Retinal pigment epithelial cell (primary cell): ENCODE measurements at regions not wholly inside any gene's neighbourhood (a gene's known extent, or its start where the extent isn't known, plus 50 kb on each side); places are given as distances from the start of the nearest gene placed in this dataset.

Source experiments
- DNase-seq: peaks from one replicate; pipeline ENCODE4 v3.0.0-alpha.2; 2010; ENCODE audit warnings: low read depth
- H3K4me3 ChIP-seq: 2 replicates; pipeline ENCODE4 v1.5.1; 2011; ENCODE audit warnings: mild to moderate bottlenecking, low read length, control low read depth, moderate library complexity
- TF ChIP-seq, protein P1 (sequence below): conservative IDR thresholded peaks from 2 replicates; pipeline ENCODE4 v1.5.1; 2011; ENCODE audit warnings: low read depth, low read length, control low read depth, inconsistent platforms

DNA sequence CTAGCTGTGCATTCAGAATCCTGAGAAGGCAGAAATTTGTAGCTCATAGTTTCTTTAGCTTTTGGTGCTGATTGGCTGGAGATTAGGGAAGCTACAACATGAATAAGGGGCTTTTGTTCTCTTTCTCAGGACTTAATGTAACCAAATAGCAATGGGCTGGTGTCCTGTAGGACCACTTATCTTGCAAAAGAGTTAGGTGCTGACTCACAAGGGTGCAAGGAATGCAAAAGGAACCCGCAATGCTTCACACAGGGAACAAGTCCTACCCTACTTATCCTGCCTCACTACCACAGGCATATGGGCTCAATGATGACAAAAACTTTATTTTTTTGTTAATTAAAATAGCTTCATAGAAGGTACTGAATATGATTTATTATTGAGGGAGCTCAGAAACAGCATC is 541.5 kb downstream of the AMY1C start:
- no peak overlapping the region for H3K4me3 ChIP-seq
- TF ChIP-seq, protein P1, sequence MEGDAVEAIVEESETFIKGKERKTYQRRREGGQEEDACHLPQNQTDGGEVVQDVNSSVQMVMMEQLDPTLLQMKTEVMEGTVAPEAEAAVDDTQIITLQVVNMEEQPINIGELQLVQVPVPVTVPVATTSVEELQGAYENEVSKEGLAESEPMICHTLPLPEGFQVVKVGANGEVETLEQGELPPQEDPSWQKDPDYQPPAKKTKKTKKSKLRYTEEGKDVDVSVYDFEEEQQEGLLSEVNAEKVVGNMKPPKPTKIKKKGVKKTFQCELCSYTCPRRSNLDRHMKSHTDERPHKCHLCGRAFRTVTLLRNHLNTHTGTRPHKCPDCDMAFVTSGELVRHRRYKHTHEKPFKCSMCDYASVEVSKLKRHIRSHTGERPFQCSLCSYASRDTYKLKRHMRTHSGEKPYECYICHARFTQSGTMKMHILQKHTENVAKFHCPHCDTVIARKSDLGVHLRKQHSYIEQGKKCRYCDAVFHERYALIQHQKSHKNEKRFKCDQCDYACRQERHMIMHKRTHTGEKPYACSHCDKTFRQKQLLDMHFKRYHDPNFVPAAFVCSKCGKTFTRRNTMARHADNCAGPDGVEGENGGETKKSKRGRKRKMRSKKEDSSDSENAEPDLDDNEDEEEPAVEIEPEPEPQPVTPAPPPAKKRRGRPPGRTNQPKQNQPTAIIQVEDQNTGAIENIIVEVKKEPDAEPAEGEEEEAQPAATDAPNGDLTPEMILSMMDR, result no peak
- no peak for DNase-seq

DNA sequence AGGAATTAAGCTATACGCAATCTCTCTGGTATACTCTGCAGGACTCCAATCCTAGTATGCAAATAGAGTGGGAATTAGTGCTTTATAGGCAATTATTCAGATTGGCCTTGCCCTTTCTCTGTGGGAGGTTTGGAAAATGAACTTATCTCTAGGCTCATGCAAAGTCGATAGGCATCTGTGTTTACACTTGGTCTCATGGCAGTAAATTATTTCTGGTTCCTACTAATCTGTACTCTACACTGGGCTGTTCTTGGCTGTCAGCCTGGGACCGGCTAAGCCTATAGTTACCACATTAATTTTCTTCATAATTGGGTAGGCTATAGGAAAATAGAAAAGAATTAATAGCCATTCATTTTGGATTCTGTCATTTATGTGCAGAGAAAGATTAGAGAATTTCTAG is 544.6 kb downstream of the AMY1C start:
- no peak overlapping the region for H3K4me3 ChIP-seq
- TF ChIP-seq, protein P1, result no peak
- DNase-seq, result peak; percentile 35

DNA sequence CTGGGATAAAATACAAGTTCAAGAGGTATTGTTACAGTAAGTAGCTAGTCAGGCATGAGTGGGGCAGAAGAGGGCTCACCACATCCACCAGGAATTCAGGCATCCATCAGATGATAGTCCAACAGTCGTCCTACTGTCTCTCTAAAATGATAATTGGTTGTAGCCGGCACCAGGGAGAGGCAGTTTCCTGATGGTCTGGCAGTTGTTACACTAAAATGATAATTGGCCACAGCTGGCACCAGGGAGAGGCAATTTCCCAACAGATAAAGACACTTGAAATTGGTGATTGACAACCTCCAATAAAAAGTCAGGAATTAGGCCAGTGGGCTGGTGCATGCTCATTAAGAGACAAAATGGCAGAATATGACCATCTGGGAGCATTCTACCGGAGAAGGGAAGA is 545.8 kb downstream of the AMY1C start:
- TF ChIP-seq, protein P1, result no peak
- DNase-seq, result no peak
- no peak overlapping the region for H3K4me3 ChIP-seq

DNA sequence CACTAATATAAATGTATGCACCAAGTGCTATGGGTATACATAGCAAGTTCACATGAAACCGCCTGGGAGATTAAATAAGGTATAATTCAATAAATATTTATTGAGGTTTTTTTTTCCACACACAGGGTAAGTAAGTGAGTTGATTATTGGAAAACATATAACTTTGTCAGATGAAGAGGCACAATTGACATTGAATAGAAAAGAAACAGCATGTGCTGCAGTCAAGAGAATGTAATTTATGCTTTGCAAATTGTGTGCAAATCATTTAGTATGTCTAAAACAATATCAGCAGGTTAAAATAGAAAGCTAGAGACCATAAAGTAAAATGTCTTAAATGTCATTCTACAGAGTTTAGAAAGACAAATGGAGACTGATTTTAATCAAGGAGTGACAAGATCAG is 560.0 kb downstream of the AMY1C start:
- H3K4me3 ChIP-seq, result no peak overlapping the region
- TF ChIP-seq, protein P1, result no peak
- DNase-seq, result no peak

GRCh38 chr1:104315823-104316222 is 566.1 kb downstream of the AMY1C start:
- H3K4me3 ChIP-seq, result no peak overlapping the region
- TF ChIP-seq, protein P1, result no peak
- DNase-seq, result no peak

GRCh38 chr1:104322131-104322530 is 572.4 kb downstream of the AMY1C start:
- TF ChIP-seq, protein P1, result no peak
- no peak overlapping the region for H3K4me3 ChIP-seq
- no peak for DNase-seq

- TF ChIP-seq, protein P1, result no peak
- H3K4me3 ChIP-seq, result no peak overlapping the region
- DNase-seq, result no peak
Observed at GRCh38 chr1:104329278-104329677, 579.6 kb downstream of the AMY1C start.
